ENCODE measurements at regions not wholly inside any gene's neighbourhood (a gene's known extent, or its start where the extent isn't known, plus 50 kb on each side); places are given as distances from the start of the nearest gene placed in this dataset.

- no peaks in the 10 kb centered on the region for H3K4me1 ChIP-seq (replicated peaks)
- no peak overlapping the region for H3K4me3 ChIP-seq
- no peaks in the 10 kb centered on the region for H3K9me3 ChIP-seq
- DNase-seq (ENCODE audit: low spot score) = no peak
- no peaks in the 10 kb centered on the region for H3K27me3 ChIP-seq (replicated peaks; ENCODE audit: insufficient read depth)
- no peak overlapping the region for H3K27ac ChIP-seq
- intact Hi-C loops (cut with DNase I) = no loop called here
- no peak for TF ChIP-seq POLR2AphosphoS5 (IDR thresholded peaks at IDR 0.05)
- TF ChIP-seq POLR2A (IDR thresholded peaks at IDR 0.05) = no peak
- no peak for TF ChIP-seq CTCF (IDR thresholded peaks at IDR 0.05)
- H3K36me3 ChIP-seq = no peaks in the 10 kb centered on the region
- 94% methylated on average over 7 of the region's 7 CpGs for WGBS
Observed at GRCh38 chr1:184197831-184198230, 146.3 kb downstream of the TSEN15 start.

- TF ChIP-seq POLR2AphosphoS5 (IDR thresholded peaks at IDR 0.05) (no peak), CTCF (IDR thresholded peaks at IDR 0.05) (no peak), POLR2A (IDR thresholded peaks at IDR 0.05) (no peak)
- H3K36me3 ChIP-seq = no peaks in the 10 kb centered on the region
- no peaks in the 10 kb centered on the region for H3K4me1 ChIP-seq (replicated peaks)
- no peak overlapping the region for H3K4me3 ChIP-seq
- no peaks in the 10 kb centered on the region for H3K9me3 ChIP-seq
- intact Hi-C loops (cut with DNase I) = no loop called here
- WGBS = 86% methylated on average over 1 of the region's 1 CpG
- no peak for DNase-seq (ENCODE audit: low spot score)
- H3K27ac ChIP-seq = no peak overlapping the region
- no peaks in the 10 kb centered on the region for H3K27me3 ChIP-seq (replicated peaks; ENCODE audit: insufficient read depth)
Observed at GRCh38 chr1:184199036-184199435, 147.5 kb downstream of the TSEN15 start.

DNA sequence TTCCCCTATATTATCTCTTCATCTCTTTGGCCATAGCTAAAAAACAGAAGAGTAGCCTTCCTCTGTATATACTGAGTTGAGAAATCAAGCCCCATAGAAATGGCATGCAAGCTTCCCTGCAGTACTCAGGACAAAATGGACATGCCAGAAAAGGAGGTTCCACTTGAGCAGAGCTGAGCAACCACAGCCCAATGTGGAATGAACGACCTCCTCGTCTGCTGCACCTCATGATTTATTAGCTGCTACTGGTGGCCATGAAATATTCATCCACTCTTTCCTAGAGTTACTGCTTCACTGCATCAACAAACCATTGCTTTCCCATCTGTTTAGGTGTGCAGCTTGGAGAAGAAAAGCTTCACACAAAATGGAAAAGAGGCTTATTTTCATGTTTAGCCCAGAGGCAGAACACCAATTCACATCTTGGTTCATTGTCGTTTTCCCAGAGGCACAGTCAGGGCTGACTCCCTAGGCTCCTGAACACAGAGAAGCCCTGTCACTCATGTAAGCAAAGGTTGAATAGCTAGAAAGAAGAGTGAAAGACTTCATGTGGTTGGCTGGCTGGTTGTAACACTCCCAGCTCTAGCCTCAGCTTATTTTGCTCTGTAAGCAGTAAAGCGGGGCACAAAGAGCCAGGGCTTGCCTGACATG lies 148.0 kb downstream of the TSEN15 start:
- Histone ChIP-seq H3K36me3 (no peaks in the 10 kb centered on the region), H3K4me1 (replicated peaks) (no peaks in the 10 kb centered on the region), H3K27ac (no peak overlapping the region), H3K27me3 (replicated peaks; ENCODE audit: insufficient read depth) (no peaks in the 10 kb centered on the region), H3K4me3 (no peak overlapping the region), H3K9me3 (no peaks in the 10 kb centered on the region)
- TF ChIP-seq POLR2AphosphoS5 (IDR thresholded peaks at IDR 0.05) (no peak), CTCF (IDR thresholded peaks at IDR 0.05) (no peak), POLR2A (IDR thresholded peaks at IDR 0.05) (no peak)
- no peak for DNase-seq (ENCODE audit: low spot score)
- intact Hi-C loops (cut with DNase I) = no loop called here
- 47% methylated on average over 4 of the region's 4 CpGs for WGBS

DNA sequence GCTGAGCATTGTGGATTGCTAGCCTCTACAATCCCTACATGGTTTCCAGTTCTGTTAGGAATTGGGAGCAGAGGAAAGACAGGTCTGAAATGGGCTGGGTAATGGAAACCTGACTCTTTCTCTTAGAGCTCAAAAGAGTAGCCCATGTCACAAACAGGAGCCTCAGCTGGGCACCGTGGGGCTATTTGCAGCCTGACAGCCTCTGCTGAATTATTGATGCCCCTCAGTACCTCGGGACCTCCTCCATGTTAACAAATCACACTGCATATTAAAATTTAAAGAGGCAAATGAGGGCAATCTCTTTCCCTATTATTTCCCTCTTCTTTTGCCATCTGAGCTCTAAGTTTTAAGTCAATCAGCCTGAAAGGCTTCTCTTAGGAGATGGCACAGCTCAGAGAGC lies 157.1 kb downstream of the TSEN15 start:
- Histone ChIP-seq H3K4me3 (no peak overlapping the region), H3K36me3 (no peaks in the 10 kb centered on the region), H3K27ac (no peak overlapping the region), H3K9me3 (no peaks in the 10 kb centered on the region), H3K27me3 (replicated peaks; ENCODE audit: insufficient read depth) (no peaks in the 10 kb centered on the region), H3K4me1 (replicated peaks) (no peaks in the 10 kb centered on the region)
- WGBS = 58% methylated on average over 2 of the region's 2 CpGs
- TF ChIP-seq POLR2AphosphoS5 (IDR thresholded peaks at IDR 0.05) = no peak
- no peak for TF ChIP-seq POLR2A (IDR thresholded peaks at IDR 0.05)
- TF ChIP-seq CTCF (IDR thresholded peaks at IDR 0.05) = no peak
- intact Hi-C loops (cut with DNase I) = no loop called here
- no peak for DNase-seq (ENCODE audit: low spot score)

GRCh38 chr1:184210031-184210430 lies 158.5 kb downstream of the TSEN15 start:
- WGBS = 72% methylated on average over 2 of the region's 2 CpGs
- intact Hi-C loops (cut with DNase I) = no loop called here
- Histone ChIP-seq H3K27me3 (replicated peaks; ENCODE audit: insufficient read depth) (no peaks in the 10 kb centered on the region), H3K27ac (no peak overlapping the region), H3K4me1 (replicated peaks) (no peaks in the 10 kb centered on the region), H3K36me3 (no peaks in the 10 kb centered on the region), H3K4me3 (no peak overlapping the region), H3K9me3 (no peaks in the 10 kb centered on the region)
- DNase-seq (ENCODE audit: low spot score) = no peak
- no peak for TF ChIP-seq POLR2A (IDR thresholded peaks at IDR 0.05)
- no peak for TF ChIP-seq POLR2AphosphoS5 (IDR thresholded peaks at IDR 0.05)
- TF ChIP-seq CTCF (IDR thresholded peaks at IDR 0.05) = no peak

Measured in prostate gland (tissue), 2 donors.